ENCODE measurements at regions not wholly inside any gene's neighbourhood (a gene's known extent, or its start where the extent isn't known, plus 50 kb on each side); places are given as distances from the start of the nearest gene placed in this dataset.

- Mint-ChIP-seq H3K4me3 (no peak overlapping the region), H3K27ac (no peak overlapping the region), H3K27me3 (no peaks in the 10 kb centered on the region), H3K9me3 (no peaks in the 10 kb centered on the region), H3K36me3 (no peaks in the 10 kb centered on the region), H3K4me1 (no peaks in the 10 kb centered on the region)
These were observed 227.2 kb upstream of the RAG2 start for GRCh38 chr11:36825251-36825650.

DNA sequence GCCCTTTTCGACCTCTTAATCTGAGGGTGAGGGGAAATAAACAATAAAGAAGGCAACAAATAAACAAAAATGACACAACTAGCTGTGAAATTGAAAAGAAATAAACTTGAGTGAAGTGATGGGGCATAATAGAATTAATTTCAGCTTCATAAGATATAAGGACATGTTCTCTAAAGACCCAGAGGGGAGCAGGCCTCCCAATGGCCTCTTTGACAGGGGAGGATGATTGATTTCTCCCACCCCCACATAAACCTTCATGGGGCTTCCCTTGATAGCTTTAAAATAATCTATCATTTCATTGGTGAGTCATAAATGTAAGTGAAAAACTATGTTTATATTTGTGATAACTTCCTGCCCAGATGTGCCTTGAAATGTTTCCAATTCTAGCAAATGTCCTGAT, 226.3 kb upstream of the RAG2 start:
- Mint-ChIP-seq H3K4me3 (no peak overlapping the region), H3K9me3 (no peaks in the 10 kb centered on the region), H3K27me3 (no peaks in the 10 kb centered on the region), H3K4me1 (no peaks in the 10 kb centered on the region), H3K27ac (no peak overlapping the region), H3K36me3 (no peaks in the 10 kb centered on the region)

GRCh38 chr11:36822829-36823228, 224.8 kb upstream of the RAG2 start:
- no peak overlapping the region for H3K4me3 Mint-ChIP-seq
- H3K27ac Mint-ChIP-seq: no peak overlapping the region
- no peaks in the 10 kb centered on the region for H3K36me3 Mint-ChIP-seq
- H3K9me3 Mint-ChIP-seq: no peaks in the 10 kb centered on the region
- no peaks in the 10 kb centered on the region for H3K4me1 Mint-ChIP-seq
- H3K27me3 Mint-ChIP-seq: no peaks in the 10 kb centered on the region

DNA sequence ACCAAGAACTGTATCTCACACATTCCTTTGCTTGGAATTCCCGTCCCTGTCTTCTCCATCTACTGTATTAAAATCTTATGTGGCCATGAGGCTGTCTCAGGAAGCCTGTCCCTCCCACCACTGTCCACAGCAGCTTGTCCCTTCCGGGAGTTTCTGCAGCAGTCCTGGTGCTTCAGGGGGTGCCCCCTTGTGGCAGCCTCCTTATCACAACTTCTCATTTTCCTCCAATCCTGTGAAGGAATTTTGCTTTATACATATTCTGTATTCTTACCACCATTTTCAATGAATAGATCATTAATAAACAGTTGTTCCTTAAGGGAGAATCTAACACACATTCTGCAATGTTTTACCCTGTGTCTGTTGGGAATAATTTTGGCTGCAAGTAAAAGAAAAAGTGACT, 220.4 kb upstream of the RAG2 start:
- H3K4me1 Mint-ChIP-seq: no peaks in the 10 kb centered on the region
- no peaks in the 10 kb centered on the region for H3K27me3 Mint-ChIP-seq
- H3K9me3 Mint-ChIP-seq: no peaks in the 10 kb centered on the region
- H3K27ac Mint-ChIP-seq: no peak overlapping the region
- no peaks in the 10 kb centered on the region for H3K36me3 Mint-ChIP-seq
- H3K4me3 Mint-ChIP-seq: no peak overlapping the region

GRCh38 chr11:36817336-36817965, 219.4 kb upstream of the RAG2 start:
- H3K4me3 Mint-ChIP-seq: no peak overlapping the region
- no peaks in the 10 kb centered on the region for H3K4me1 Mint-ChIP-seq
- no peaks in the 10 kb centered on the region for H3K9me3 Mint-ChIP-seq
- no peaks in the 10 kb centered on the region for H3K36me3 Mint-ChIP-seq
- H3K27ac Mint-ChIP-seq: no peak overlapping the region
- H3K27me3 Mint-ChIP-seq: no peaks in the 10 kb centered on the region

GRCh38 chr11:36809303-36809702, 211.3 kb upstream of the RAG2 start:
- Mint-ChIP-seq H3K36me3 (no peaks in the 10 kb centered on the region), H3K9me3 (no peaks in the 10 kb centered on the region), H3K4me3 (no peak overlapping the region), H3K27me3 (no peaks in the 10 kb centered on the region), H3K27ac (no peak overlapping the region), H3K4me1 (no peaks in the 10 kb centered on the region)

DNA sequence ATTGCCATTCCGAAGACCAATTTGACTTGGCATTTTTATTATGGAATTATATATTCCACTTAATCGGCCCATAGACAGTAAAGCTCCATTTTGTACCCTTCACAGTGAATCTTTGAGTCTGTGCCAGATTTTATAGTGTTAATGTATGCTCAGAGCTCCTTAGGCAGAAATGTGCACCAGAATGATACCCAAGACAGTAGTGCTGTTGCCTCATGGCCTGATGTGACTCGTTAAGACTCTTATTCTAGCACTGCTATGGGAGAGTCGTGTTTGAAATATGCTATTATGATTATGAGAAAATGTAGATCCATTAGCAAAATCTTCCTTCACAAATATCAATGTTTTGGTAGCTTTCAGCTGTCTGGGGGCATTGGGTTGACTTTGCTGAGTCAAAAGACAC, 209.8 kb upstream of the RAG2 start:
- Mint-ChIP-seq H3K4me1 (no peaks in the 10 kb centered on the region), H3K36me3 (no peaks in the 10 kb centered on the region), H3K4me3 (no peak overlapping the region)

GRCh38 chr11:36803084-36803483, 205.0 kb upstream of the RAG2 start:
- H3K4me1 Mint-ChIP-seq: no peaks in the 10 kb centered on the region
- no peak overlapping the region for H3K27ac Mint-ChIP-seq
- H3K36me3 Mint-ChIP-seq: no peaks in the 10 kb centered on the region
- no peak overlapping the region for H3K4me3 Mint-ChIP-seq
- no peaks in the 10 kb centered on the region for H3K9me3 Mint-ChIP-seq
- no peaks in the 10 kb centered on the region for H3K27me3 Mint-ChIP-seq

More for the DNA sequence above, 209.8 kb upstream of the RAG2 start:
- Mint-ChIP-seq H3K27me3 (no peaks in the 10 kb centered on the region), H3K27ac (no peak overlapping the region), H3K9me3 (no peaks in the 10 kb centered on the region)

GRCh38 chr11:36792996-36793914, 195.2 kb upstream of the RAG2 start:
- Mint-ChIP-seq H3K27me3 (peaks cover 6% of the 10 kb centered on the region), H3K9me3 (no peaks in the 10 kb centered on the region), H3K36me3 (no peaks in the 10 kb centered on the region), H3K4me1 (no peaks in the 10 kb centered on the region), H3K27ac (no peak overlapping the region), H3K4me3 (no peak overlapping the region)

GRCh38 chr11:36791957-36792356, 193.9 kb upstream of the RAG2 start:
- Mint-ChIP-seq H3K27ac (no peak overlapping the region), H3K27me3 (peaks cover 5% of the 10 kb centered on the region), H3K36me3 (no peaks in the 10 kb centered on the region), H3K4me3 (no peak overlapping the region), H3K4me1 (no peaks in the 10 kb centered on the region), H3K9me3 (no peaks in the 10 kb centered on the region)

DNA sequence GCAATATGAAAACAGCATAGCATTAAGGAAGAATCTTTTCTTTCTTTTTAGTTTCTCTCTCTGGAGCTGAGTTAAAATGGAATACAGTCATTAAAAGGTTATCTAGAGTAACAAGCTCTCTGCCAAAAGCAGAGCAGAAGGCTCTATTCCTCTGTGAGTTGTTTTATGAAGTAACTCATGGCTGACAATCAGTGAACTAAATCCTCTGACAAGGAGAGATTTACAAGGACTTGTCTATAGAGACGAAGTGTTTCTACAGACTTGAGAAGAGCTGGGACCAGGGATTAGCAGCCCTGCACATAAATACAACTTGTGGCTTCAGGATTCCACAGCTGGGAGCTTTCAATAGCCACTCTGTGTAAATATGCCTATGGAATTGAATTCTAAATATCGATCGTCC, 192.5 kb upstream of the RAG2 start:
- peaks cover 9% of the 10 kb centered on the region for H3K27me3 Mint-ChIP-seq
- H3K36me3 Mint-ChIP-seq: no peaks in the 10 kb centered on the region
- H3K9me3 Mint-ChIP-seq: no peaks in the 10 kb centered on the region
- H3K4me3 Mint-ChIP-seq: no peak overlapping the region
- no peaks in the 10 kb centered on the region for H3K4me1 Mint-ChIP-seq
- H3K27ac Mint-ChIP-seq: no peak overlapping the region

- H3K27ac Mint-ChIP-seq: no peak overlapping the region
- no peaks in the 10 kb centered on the region for H3K4me1 Mint-ChIP-seq
- H3K36me3 Mint-ChIP-seq: no peaks in the 10 kb centered on the region
- H3K27me3 Mint-ChIP-seq: peaks cover 6% of the 10 kb centered on the region
- H3K9me3 Mint-ChIP-seq: no peaks in the 10 kb centered on the region
- no peak overlapping the region for H3K4me3 Mint-ChIP-seq
These were observed 185.8 kb upstream of the RAG2 start for GRCh38 chr11:36783808-36784207.

DNA sequence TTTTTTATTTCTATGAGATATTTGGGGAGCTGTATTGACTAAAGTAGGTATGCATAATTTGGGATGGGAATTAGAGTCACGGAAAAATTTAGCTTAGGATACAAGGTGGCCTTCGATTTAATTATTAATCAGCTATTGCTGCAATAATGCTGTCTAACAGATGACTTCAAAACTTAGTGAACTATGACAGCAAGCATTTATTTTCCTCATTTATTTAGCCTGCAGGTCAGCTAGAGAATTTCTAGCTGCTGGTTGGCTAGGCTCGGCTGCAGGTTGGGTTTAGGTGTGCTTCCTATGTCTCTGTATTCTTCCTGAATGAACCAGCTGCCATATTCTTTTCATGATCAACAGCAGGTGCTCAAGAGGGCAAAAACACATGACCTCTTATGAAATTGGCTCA, 181.8 kb upstream of the RAG2 start:
- Mint-ChIP-seq H3K4me3 (no peak overlapping the region), H3K9me3 (no peaks in the 10 kb centered on the region), H3K27me3 (peaks cover 1% of the 10 kb centered on the region), H3K27ac (no peak overlapping the region), H3K4me1 (no peaks in the 10 kb centered on the region), H3K36me3 (no peaks in the 10 kb centered on the region)

DNA sequence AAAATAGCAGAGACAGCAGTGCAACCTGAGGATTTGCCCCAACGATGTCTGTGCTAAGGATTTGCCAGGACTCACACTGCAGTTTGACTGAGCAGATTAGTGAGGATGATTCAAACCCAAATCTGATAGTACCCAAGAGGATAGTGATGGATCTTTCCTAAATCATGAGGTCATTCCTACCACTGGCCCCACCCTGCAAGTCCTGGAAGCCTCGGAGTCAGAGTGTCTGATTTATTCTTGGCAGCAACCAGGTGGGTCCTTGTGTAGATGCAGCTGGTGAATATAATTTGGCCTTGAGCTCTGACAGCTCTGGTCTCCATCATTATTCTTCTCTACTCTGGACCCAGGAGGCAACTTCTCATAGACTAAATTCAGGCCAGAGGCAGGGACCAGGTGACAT, 179.3 kb upstream of the RAG2 start:
- no peaks in the 10 kb centered on the region for H3K9me3 Mint-ChIP-seq
- H3K27me3 Mint-ChIP-seq: peaks cover 2% of the 10 kb centered on the region
- H3K4me3 Mint-ChIP-seq: no peak overlapping the region
- H3K27ac Mint-ChIP-seq: no peak overlapping the region
- no peaks in the 10 kb centered on the region for H3K4me1 Mint-ChIP-seq
- no peaks in the 10 kb centered on the region for H3K36me3 Mint-ChIP-seq

DNA sequence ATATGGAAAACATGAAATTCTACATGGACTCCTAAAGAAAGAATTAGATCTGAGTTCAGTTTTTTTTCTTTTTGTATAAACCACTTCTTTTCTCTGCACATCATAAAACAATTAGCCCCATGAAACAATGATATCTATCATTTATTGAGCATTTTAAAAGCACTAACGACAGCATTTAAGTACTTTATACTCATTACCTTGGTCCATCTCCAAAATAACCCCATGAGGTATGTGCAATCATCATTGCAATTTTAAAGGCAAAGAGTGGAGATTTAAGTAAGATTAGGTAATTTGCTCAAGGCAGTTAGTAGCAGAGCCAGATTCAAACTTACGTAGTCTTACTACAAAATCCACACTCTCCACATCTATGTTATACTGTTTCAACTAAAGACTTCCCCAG, 177.7 kb upstream of the RAG2 start:
- Mint-ChIP-seq H3K36me3 (no peaks in the 10 kb centered on the region), H3K27ac (no peak overlapping the region), H3K4me1 (no peaks in the 10 kb centered on the region), H3K9me3 (no peaks in the 10 kb centered on the region), H3K4me3 (no peak overlapping the region), H3K27me3 (peaks cover 2% of the 10 kb centered on the region)

DNA sequence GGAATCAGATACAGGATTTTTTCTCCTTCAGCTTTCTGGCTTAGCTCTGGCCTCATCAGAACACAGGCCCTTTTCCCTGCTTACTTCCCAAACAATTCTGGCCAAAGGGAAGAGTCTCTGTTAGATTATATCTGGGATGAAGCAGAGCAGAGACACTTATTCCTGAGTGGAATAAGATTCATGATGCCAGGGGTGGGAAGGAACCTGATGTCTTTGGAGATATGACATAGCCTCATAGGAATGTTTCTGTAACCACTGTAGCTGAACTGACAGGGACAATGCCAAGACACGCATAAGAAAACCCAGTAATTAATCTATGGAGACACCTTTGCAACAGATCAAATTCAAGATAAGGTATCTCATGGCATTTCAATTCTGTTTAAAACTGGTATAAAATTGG, 177.1 kb upstream of the RAG2 start:
- H3K4me3 Mint-ChIP-seq: no peak overlapping the region
- no peaks in the 10 kb centered on the region for H3K4me1 Mint-ChIP-seq
- no peaks in the 10 kb centered on the region for H3K9me3 Mint-ChIP-seq
- peaks cover 2% of the 10 kb centered on the region for H3K27me3 Mint-ChIP-seq
- H3K36me3 Mint-ChIP-seq: no peaks in the 10 kb centered on the region
- H3K27ac Mint-ChIP-seq: no peak overlapping the region

Measured in activated naive CD4-positive, alpha-beta T cell treated with anti-CD3 and anti-CD28 coated beads, Interleukin-2, amount 50 U/mL, for 24 hours (primary cell).